ENCODE measurements at regions not wholly inside any gene's neighbourhood (a gene's known extent, or its start where the extent isn't known, plus 50 kb on each side); places are given as distances from the start of the nearest gene placed in this dataset.

GRCh38 chr4:126247409-126247808 lies 932.7 kb downstream of the FAT4 start:
- no peak for DNase-seq

GRCh38 chr4:126250006-126250405 lies 935.3 kb downstream of the FAT4 start:
- DNase-seq = no peak

- DNase-seq = no peak
Measured at GRCh38 chr4:126251169-126251568, 936.4 kb downstream of the FAT4 start.

- DNase-seq = no peak
Measured at GRCh38 chr4:126262665-126263064, 947.9 kb downstream of the FAT4 start.

- DNase-seq = no peak
Measured at GRCh38 chr4:126264839-126265238, 950.1 kb downstream of the FAT4 start.

GRCh38 chr4:126265888-126266287 lies 951.1 kb downstream of the FAT4 start:
- no peak for DNase-seq

- DNase-seq = no peak
Measured at GRCh38 chr4:126267689-126268088, 952.9 kb downstream of the FAT4 start.

- no peak for DNase-seq
Measured at GRCh38 chr4:126268106-126268505, 953.4 kb downstream of the FAT4 start.

- no peak for DNase-seq
Measured at GRCh38 chr4:126269106-126269505, 954.4 kb downstream of the FAT4 start.

- no peak for DNase-seq
Measured at GRCh38 chr4:126271292-126271691, 956.5 kb downstream of the FAT4 start.

GRCh38 chr4:126273746-126274145 lies 959.0 kb downstream of the FAT4 start:
- no peak for DNase-seq

GRCh38 chr4:126291886-126292285 lies 977.1 kb downstream of the FAT4 start:
- DNase-seq = no peak

GRCh38 chr4:126298271-126298670 lies 983.5 kb downstream of the FAT4 start:
- DNase-seq = no peak

- no peak for DNase-seq
Measured at GRCh38 chr4:126306152-126306869, 991.6 kb downstream of the FAT4 start.

- no peak for DNase-seq
Measured at GRCh38 chr4:126318376-126318775, 1003.6 kb downstream of the FAT4 start.

- DNase-seq = no peak
Measured at GRCh38 chr4:126328914-126329313, 1014.2 kb downstream of the FAT4 start.

GRCh38 chr4:126338548-126338947 lies 1023.8 kb downstream of the FAT4 start:
- no peak for DNase-seq

GRCh38 chr4:126341927-126342326 lies 1027.2 kb downstream of the FAT4 start:
- DNase-seq = no peak

- DNase-seq = no peak
Measured at GRCh38 chr4:126344472-126344871, 1029.7 kb downstream of the FAT4 start.

GRCh38 chr4:126346654-126347053 lies 1031.9 kb downstream of the FAT4 start:
- no peak for DNase-seq

GRCh38 chr4:126354784-126355183 lies 1040.0 kb downstream of the FAT4 start:
- no peak for DNase-seq

- DNase-seq = no peak
Measured at GRCh38 chr4:126358041-126358440, 1043.3 kb downstream of the FAT4 start.

GRCh38 chr4:126361287-126361686 lies 1046.5 kb downstream of the FAT4 start:
- no peak for DNase-seq

- no peak for DNase-seq
Measured at GRCh38 chr4:126364311-126364911, 1049.7 kb downstream of the FAT4 start.

GRCh38 chr4:126369076-126369475 lies 1054.3 kb downstream of the FAT4 start:
- DNase-seq = no peak

Measured in 8988T (cell line).